Suppressor macrophage treated with lipopolysaccharide for 1 hour (primary cell): ENCODE measurements at regions not wholly inside any gene's neighbourhood (a gene's known extent, or its start where the extent isn't known, plus 50 kb on each side); places are given as distances from the start of the nearest gene placed in this dataset.

Source experiments
- DNase-seq, 3 donors: peaks; one replicate each; pipeline ENCODE4 v3.0.0-alpha.2; 2020 to 2022

DNA sequence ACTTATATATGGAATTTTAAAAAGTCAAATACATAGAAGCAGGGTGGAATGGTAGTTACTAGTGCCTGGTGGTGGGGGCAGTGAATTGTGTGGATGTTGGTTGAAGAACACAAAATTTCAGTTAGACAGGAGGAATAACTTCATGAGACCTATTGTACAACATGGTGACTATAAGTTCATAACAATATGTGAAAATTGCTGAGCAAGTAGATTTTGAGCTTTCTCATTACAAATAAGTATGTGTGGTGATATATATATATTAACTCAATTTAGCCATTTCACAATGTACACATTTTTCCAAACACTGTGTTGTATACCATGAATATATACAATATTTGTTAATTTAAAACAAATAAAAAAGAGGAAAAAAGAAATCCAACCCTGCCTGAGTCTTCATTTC lies 641.1 kb downstream of the DIAPH3 start:
- no peak for DNase-seq

DNA sequence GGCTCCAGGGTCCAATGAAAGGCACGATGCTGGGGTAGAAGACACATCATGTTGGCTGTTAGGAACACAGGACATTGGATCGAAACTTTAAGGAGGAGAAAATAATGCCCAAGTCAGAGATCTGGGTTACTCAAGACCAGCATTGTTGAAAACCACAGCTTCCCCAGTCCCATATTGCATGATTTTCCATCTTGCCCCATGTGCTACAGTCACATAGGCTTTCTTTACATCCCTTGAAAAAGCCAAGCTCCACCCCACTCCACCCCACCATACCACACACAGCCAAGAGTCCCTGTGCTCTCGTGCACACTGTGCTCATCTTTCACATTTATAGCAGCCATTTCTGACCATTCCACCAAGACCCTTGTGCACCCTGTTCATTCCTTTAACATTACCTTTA lies 636.2 kb downstream of the DIAPH3 start:
- DNase-seq = peak in 1 of 3 donors; percentile 23

GRCh38 chr13:59531571-59532091 lies 632.1 kb downstream of the DIAPH3 start:
- DNase-seq = peak; percentile 51 to 73 (median 59)

DNA sequence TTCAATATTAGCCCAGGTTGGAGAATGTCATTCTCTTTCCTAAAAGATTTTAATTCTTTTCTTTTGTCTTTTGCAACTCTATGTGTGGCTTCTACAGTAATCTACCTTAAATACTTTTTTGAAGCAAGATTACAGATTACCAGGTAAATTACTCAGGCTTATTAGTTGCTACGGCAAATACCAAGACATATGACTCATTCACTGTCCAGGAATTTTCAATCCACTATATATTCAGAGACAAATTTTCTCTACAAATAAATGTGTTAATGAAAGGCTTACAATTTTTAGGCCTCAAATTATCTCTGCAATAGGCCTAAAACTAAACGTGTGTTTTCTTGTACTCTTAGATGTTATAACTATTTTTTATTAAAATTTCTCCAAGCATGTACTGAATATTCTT lies 631.3 kb downstream of the DIAPH3 start:
- no peak for DNase-seq

DNA sequence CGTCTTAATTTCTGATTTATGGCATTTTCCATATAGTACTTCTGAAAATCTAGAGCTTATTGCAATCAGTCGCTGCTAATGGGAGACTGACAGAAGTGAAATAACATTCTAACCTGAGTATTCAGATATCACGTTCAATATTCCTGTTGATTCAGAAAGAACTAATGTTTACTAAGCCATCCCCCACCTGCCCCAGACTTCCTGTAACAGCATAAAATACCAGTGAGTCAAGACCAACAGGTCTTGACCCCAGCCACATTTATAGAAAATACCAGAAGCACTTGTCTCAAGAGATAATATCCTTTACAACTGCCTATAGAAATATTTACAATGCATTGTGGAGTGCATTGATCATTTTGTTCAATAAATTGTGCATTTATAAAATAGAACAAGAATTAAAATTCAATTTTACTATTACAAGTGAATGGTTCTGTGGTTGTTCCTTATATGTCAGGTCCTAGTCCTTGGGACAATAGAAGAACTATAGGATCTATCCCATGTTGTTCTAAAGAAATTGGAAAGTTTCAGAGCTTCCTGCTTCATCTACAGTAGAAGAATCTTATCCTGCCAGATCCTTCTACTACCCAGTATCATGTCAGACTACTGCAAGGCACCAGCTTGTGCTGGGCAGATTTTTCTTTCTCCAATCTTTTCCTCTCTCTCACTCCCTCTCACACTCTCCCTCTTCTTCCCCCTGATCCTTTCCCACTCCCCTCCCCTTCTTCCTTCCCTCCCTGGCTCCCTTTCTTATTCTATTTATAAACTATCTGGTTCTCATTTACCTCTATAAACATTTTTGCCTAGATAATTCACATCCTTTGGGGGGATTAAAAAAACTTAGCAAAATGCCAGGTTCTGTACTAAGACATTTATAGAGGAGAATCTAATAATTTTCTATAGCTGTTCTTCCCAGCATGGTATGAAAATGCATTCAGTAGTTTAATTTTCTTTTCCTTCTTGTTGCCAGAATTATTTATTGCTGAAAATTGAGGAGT lies 629.9 kb downstream of the DIAPH3 start:
- no peak for DNase-seq

DNA sequence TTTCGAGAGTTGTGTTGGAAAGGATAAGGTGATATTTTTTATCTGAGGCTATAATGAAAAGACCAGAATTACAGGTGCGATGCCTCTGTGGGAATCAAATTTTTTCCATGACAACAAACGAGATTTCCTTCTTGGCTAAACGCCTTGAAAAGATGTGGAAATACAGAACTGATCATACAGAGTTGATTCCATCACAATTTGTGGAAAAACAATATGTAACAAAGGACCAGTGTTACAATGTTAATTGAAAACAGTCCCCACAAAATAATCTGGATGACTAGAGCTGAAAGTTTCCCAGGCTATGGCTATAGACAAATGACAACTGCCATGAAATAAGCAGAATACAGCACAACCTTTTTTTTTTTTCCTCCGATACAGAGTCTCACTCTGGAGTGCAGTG lies 628.9 kb downstream of the DIAPH3 start:
- no peak for DNase-seq

DNA sequence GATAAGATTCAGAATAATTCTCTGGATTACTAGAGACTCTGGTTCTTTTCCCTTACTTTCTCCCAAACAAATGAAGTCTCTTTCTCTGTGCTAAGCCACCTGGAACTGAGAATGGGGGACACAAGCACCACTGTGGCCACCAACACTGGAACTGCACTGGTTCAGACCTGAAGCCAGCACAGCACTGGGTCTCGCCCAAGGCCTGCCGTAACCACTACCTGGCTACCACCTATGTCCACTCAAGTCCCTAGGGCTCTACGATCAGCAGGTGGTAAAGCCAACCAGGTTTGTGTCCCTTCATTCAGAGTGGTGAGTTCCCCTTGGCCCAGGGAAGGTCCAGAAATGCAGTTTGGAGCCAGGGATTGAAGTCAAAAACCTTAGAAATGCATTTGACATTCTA lies 626.2 kb downstream of the DIAPH3 start:
- no peak for DNase-seq

DNA sequence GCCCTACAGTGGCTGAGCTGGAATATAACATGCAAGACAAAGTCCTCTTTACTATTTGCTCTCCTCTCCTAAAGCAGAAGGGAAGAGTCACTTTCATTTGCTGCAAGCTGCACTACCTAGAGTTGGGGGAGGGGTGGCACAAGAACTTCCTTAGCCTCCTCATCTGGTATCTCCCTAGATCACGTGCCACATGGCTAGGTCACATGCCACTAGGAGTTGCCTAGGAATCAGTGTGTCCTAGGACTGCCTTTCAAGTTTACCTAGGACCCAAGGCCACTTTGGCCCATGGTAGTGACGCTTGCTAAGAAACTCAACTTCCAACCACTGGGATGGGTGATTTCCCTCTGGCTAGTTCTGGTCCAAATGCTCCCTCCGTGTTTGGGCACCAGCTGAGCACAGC lies 625.2 kb downstream of the DIAPH3 start:
- DNase-seq = no peak

DNA sequence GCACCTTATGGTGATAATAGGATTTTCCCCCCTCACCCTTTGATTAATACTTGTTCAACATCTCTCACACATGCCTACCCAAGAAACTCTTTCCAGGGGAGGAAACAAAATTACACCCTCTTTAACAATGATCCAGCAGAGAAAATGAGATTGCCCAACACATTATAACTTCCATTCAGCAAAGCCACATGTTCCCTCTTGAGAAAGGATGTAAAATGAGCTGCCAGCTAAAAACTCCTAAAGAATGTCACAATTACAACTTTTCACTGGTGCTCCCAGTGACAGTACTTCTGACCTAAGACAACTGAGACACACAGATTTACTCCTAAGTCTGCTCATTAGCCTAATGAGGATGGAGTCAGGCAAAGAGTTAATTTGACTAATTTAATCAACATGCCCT lies 621.4 kb downstream of the DIAPH3 start:
- DNase-seq = no peak

DNA sequence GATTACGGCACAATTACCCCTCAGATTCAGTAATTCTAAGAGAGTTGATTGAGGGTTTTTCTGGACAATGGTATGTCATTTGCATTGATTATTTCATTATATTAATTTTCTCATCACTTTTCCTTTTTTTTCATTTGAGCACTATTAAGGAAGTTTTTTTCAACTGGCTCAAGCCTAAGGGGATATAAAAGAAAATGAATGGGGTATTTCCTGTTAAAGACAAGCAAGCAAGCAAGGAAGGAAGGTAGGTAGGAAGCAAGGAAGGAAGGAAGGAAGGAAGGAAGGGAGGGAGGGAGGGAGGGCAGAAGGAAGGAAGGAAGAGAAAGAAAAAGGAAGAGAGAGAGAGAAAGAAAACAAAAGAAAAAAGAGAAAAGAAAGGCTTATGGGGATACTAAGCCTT lies 620.3 kb downstream of the DIAPH3 start:
- no peak for DNase-seq

DNA sequence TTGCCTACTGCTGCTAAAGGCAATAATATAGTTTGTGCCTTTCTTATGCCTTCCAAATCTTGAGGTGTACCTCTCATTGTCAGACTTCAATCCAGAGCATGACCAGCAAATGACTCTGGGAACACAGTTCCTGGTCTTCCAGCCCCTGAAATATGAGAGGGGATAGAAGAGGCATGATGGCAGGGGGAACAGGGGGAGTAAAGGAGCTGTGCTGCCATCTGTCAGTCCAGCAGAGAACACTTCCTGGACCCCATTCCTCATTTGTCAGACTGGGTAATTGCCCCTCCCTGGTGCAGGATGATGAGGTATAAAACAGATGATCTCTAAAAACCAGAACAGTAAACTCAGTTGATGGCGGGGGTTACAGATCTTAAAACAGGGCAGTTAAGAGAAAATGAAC lies 618.7 kb downstream of the DIAPH3 start:
- DNase-seq = no peak

- no peak for DNase-seq
These were observed 617.5 kb downstream of the DIAPH3 start for GRCh38 chr13:59546178-59546577.

GRCh38 chr13:59547950-59548349 lies 615.8 kb downstream of the DIAPH3 start:
- DNase-seq = no peak

- DNase-seq = no peak
These were observed 600.8 kb downstream of the DIAPH3 start for GRCh38 chr13:59562924-59563323.

- no peak for DNase-seq
These were observed 597.2 kb downstream of the DIAPH3 start for GRCh38 chr13:59566561-59566960.

DNA sequence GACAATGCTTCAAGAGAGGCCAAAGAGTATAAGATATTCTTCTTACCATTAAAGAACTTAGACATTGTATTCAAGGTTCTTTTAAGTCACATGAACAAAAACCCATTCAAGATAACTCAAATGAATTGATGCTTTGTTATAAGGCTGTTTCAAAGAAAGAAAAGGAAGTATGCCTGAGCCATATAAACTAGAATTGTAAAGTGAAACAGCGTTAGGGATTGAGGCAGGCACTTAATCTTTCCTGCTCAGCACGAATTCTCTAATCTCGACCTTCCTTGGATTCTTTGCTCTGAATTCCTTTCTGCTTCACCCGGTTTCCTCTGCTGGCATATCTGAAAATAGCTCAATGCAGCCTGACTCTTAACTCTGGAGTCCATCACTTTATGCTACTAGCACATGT lies 595.4 kb downstream of the DIAPH3 start:
- no peak for DNase-seq

GRCh38 chr13:59570204-59570603 lies 593.5 kb downstream of the DIAPH3 start:
- no peak for DNase-seq

- no peak for DNase-seq
These were observed 579.6 kb downstream of the DIAPH3 start for GRCh38 chr13:59584101-59584500.

DNA sequence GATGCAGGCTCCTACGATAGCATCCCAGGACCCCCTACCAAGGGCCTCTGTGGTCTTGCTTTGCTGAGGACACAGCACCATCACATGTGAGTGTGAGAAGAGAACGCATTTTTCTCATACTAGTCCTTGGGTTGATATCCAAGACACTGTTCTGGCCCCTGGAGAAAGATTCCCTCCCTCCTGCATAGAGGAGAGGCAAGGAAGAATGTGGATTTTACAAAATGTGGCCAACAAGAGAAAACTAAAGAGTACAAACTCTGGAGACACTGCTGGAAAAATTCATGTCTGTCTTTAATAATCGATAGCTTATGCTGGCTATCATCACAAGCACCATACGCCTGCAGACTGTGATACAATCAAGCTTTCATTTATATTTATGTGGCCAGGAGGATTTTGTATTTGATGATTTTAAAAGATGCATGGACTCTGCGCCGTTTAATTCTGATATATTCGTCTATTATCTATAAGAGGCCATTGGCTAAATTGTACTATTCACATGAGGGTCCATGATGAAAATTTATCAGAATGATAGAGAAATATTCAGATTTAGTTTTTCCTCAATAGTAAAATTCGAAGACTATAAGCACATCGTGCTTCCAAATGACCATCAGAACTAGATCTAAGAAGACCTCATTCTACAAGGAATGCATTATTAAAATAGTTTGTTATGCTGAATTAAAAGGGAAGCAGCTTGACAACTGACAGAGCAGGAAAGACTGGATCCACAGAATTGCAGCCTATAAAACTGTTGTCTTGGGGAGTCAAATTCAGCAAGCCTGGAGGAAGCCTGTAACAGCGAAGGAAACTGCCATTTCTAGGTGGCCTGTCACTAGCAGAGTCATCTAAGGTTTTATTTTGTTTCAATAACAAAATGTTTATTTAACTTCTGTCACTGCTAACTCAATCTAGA lies 578.7 kb downstream of the DIAPH3 start:
- DNase-seq = no peak

GRCh38 chr13:59587030-59587429 lies 576.7 kb downstream of the DIAPH3 start:
- DNase-seq = no peak

GRCh38 chr13:59587971-59588716 lies 575.6 kb downstream of the DIAPH3 start:
- DNase-seq = no peak

DNA sequence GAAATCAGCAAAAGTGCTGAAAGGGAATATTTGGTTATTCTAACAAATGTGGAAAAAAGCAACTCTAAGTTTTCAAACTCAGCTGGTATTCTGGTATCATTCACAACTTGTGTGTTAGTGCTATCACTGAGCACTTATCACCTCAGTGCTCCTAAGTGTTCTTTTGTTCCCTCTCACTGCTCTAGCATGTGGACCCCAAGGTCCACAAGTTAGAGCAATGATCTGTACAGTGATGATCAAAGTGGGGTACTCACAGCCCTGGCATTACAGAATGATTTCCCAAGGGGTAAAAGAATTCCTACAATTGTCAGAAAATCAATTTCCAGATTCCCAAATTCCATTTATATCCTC lies 575.0 kb downstream of the DIAPH3 start:
- no peak for DNase-seq

DNA sequence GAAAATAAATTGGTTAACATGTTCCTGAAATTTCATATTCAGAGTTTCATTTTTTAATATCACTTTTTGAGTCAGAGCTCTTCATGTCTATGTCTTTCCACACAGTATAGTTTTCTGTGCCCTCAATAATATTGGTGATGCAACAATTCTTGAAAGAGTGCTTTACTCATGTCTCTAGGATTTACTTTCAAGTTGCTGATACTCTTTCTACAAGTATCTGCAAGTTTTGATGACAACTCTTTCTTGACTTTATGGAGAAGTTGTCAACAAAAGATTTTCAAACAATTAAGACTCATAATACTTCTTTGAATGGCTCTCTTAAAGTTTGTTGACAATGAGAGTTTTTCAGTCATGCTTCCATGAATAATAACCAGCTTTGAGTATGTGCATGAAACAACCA lies 561.7 kb downstream of the DIAPH3 start:
- DNase-seq = no peak
